ENCODE measurements at regions not wholly inside any gene's neighbourhood (a gene's known extent, or its start where the extent isn't known, plus 50 kb on each side); places are given as distances from the start of the nearest gene placed in this dataset.
"Not testable (repeated sequence)": the region's sequence is repeated elsewhere in the genome, so short reads cannot be mapped to it uniquely, and the experiment has no call there.

DNA sequence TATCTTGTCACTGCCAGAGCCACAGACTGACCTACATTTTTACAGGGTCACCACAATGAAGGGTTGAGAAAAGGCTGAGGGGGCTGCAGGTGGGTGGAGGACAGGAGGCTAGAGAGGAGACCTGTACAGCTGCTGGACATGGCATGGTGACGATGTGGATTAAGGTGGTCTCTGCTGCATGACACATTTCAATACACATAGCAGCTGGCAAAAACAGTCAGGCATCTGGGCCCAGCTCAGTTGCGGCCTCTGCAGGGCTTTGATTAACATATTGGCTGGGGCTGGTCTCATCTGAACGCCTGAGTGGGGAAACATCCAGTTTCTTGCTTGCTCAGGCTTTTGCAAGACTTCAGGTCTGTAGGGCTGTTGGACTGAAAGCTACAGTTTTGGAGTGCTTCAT, 265.4 kb upstream of the FOXF1 start:
- DNase-seq: no peak

- DNase-seq: no peak
These were observed 265.0 kb upstream of the FOXF1 start for GRCh38 chr16:86245351-86245750.

DNA sequence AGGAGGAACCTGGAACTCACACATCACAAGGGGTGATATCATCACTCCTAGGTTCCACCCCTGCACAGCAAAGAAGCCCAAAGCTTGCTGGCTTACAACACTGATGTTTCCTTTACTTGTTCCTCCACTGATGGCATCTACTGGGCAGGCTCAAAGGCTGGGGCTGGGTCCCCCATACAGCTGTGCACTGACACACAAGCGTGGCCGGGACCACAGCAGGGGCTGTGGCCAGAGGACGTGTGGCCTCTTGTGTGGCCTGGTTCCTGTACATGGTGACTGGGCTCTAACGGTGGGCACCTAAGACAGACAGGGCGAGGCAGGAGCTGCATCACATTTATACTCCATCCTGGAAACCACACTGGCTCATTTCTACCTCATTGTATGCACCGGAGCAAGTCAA, 264.4 kb upstream of the FOXF1 start:
- DNase-seq: no peak

DNA sequence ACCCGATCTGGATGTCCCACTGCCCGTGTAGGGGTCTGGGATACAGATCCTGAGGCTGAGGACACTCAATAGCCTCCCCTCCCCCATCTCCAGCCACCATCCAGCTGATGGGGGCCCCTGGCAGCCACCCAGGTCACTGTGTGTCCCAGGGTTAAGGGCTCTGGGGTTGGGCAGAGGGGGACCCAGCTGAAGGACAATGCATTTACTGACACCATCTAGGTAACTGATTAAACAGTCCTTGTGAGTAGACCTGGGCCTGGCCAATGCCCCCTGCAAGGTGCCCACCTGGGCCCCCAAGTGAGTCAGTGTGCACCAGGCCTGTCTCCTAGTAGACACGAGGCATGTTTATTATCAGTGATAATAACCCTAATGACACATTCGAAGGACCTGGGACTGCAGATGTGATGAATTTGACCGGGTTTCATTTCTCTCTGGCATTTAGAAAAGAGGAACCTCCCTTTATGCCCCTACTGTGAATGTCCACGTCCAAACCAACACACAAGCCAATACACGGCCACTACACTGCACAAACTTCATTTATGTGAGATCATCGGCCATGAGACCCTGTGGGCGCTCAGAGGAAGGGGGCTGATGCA, 261.9 kb upstream of the FOXF1 start:
- DNase-seq: no peak

- DNase-seq: no peak
These were observed 260.7 kb upstream of the FOXF1 start for GRCh38 chr16:86249631-86250030.

DNA sequence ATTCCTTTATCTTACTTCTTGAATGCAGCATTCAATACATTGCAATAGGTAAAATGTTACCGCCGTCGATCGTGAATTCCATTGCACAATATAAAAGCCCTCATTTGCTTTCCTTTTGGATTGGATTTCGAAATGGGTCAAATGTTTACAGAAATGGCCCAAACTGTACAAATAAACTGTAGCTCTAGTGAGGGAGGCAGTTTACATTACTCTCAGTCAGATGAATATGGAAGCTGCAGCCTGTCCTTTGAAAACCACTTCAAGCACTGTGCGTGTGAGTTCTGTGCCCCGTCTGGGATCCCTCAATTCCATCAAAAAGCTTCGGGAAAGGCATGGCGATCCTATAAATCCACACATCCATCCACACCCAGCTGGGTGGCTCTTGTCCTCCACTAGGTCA, 258.6 kb upstream of the FOXF1 start:
- no peak for DNase-seq

GRCh38 chr16:86252596-86252995, 257.7 kb upstream of the FOXF1 start:
- DNase-seq: no peak

GRCh38 chr16:86255966-86256365, 254.4 kb upstream of the FOXF1 start:
- DNase-seq: no peak

- DNase-seq: no peak
These were observed 253.3 kb upstream of the FOXF1 start for GRCh38 chr16:86256995-86257394.

DNA sequence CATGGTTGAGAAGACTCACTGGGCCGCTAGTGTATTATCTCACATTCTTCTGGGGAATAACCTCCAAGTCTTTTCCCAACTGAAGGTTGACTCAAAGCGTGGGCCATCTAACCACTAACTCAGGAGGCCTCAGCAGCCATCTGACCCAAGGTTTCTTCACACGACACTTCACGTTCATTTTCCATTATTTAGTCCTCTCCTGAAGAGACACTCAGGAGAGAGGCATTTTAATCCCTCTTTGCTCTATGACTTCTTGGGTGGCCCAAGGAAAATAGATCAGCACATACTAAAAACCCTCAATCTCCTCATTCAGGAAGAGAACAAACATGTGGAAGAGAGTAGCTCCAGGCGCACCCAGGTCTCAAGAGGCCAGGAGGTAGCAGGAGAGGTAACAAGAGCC, 252.8 kb upstream of the FOXF1 start:
- no peak for DNase-seq

- DNase-seq: no peak
These were observed 251.6 kb upstream of the FOXF1 start for GRCh38 chr16:86258713-86259112.

DNA sequence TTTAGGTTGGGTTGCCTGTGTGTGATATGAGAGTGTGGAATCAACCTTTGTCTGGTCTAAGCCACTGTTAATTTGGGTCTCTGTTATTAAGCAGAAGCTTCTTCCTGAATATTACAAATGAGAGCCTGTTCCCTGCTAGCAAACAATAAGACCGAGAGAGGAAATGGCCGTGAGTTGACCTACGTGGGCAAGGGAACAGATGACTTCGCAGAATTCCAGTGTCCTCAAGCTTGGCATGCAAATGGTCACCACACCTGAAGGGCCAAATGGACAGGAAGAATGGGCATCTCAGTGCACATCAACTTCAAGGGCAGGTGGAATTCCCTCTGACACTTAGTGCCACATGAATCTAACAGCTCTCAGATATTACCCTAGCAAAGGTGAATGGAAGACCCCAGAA, 250.8 kb upstream of the FOXF1 start:
- DNase-seq: no peak

GRCh38 chr16:86261379-86261778, 248.9 kb upstream of the FOXF1 start:
- no peak for DNase-seq

- DNase-seq: not testable (repeated sequence)
These were observed 242.7 kb upstream of the FOXF1 start for GRCh38 chr16:86267657-86268056.

- no peak for DNase-seq
These were observed 239.6 kb upstream of the FOXF1 start for GRCh38 chr16:86270696-86271095.

GRCh38 chr16:86272744-86273143, 237.6 kb upstream of the FOXF1 start:
- DNase-seq: no peak

- DNase-seq: no peak
These were observed 233.1 kb upstream of the FOXF1 start for GRCh38 chr16:86277221-86277620.

GRCh38 chr16:86277859-86278258, 232.5 kb upstream of the FOXF1 start:
- DNase-seq: not testable (repeated sequence)

- DNase-seq: no peak
These were observed 228.9 kb upstream of the FOXF1 start for GRCh38 chr16:86281421-86281820.

- DNase-seq: no peak
These were observed 226.4 kb upstream of the FOXF1 start for GRCh38 chr16:86283944-86284343.

GRCh38 chr16:86285421-86285820, 224.9 kb upstream of the FOXF1 start:
- DNase-seq: no peak

DNA sequence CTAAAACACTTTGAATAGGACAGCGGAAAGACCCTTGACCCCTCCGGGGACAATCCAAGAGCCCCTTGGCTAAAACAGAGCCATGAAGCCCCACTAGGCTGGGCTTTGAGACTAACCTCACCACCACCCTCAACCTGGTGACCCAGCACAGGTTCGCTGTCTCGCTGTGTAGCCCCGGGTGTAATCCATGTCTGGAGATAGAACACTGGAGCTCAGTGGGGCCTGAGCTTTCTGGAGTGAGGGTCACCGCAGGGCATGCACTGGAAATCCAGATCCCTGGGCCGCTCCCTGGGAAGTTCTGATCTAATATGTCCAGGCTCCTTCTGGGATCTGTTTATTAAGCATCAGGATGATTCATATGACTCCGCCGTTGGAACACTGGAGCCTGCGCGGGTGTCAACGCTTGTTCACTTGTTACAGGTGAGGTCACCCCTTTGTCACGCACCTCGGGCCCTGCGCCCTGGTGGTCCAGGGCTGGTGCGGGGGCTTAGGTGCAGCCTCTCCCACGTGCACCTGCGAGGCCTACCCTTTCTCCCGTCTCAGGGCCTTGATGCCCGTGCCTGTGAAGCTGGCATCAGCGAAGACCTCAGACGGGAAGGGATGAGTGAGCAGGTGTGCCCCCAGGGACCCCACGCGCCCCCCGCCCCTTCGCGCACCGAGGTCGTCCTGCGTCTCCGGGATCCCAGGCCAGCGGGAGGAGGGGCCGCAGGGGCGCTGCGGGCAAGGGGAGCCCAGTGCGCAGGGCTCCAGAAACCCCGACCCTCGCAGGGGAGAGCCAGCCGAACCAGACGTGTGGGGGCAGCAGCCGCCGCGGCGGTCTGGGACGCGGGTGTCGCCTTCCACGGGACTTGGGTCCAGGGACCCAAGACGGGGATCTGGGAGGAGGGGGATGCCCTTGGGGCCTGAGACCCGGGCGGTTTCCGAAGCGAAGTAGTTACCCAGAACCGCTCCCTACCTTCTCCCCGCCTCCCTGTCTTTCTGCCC, 224.1 kb upstream of the FOXF1 start:
- DNase-seq: no peak

DNA sequence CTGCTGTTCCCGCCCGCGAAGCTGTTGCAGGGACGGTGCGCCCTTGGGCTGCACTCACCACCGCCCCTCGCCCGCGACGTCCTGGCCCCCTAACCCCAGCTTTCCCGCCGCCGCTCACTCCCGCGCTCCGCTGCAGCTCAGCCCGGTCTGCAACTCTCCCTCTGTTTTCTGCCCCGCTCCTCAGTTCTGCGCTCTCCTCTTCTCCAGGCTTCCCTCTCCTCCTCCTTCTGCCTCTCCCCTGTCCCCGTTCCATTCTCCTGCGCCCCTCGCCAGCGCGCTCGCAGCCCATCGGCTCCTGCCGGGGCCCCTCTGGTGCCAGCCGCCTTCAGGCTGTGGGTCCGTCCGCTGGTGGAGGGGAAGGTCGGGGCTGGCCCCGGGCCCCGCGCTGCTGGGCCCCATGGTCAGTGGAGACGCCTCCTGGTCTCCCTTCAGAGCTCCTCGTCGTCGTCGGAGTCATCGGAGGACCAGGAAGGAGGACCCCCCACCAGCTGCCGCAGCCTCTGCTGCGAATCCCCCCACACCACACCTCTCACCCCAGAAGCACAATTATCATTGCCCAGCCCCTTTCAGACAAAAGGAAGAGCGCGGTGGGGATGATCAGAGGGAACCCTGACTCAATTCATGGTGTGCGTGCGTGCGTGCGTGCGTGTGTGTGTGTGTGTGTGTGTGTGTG, 223.2 kb upstream of the FOXF1 start:
- no peak for DNase-seq

DNA sequence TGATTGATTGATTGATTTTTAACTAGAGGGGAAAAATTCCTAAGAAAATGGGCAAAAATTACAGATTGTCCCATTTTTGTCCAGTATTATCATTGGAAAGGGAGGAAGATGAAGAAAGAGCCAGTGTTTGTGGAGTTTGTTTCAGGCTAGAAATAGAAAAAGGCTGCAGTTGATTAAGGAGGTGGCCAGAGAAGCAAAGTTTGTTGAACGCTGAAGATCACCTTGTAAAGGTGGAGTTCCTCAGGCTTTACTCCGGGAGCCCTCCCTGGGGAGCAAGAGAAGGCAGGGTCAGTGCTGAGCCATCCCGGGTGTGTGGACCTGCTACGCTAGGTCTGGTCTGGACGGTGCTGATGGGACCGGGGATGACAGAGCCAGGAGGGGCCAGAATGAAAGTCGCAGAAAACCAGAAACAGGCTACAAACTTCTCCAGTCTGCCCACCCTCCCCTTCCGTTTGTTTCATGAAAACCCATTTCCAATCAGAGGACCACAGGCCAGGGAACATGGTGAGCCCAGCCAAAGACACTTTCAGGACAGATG, 222.6 kb upstream of the FOXF1 start:
- no peak for DNase-seq

Measured in stimulated activated naive CD4-positive, alpha-beta T cell treated with Interleukin-2 at 50 U/mL for 16 hours (primary cell).